ENCODE measurements at regions not wholly inside any gene's neighbourhood (a gene's known extent, or its start where the extent isn't known, plus 50 kb on each side); places are given as distances from the start of the nearest gene placed in this dataset.
A peak's percentile ranks its signal among the peaks of the same experiment; 100 is the strongest.
"Not testable (repeated sequence)": the region's sequence is repeated elsewhere in the genome, so short reads cannot be mapped to it uniquely, and the experiment has no call there.

DNA sequence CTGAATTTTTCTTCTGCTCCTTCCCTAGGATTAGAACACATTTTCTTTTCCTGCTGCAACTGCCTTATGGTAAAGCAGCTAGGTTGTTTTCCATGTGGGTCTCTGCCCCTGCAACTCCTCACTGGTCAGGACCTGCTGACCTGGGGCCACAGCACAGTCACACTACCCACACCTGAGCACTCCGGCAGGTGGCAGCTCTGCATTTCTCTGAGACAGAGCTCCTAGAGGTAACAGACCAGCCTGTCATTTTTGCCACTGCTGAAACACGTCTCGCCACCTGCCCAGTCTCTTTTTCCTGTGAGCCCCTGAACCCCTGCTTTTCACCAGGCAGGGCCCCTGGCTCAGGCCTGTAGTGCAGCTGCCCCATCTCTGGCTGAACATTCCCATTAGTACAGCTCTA is 609.6 kb downstream of the HINT1 start:
- DNase-seq, result no peak

DNA sequence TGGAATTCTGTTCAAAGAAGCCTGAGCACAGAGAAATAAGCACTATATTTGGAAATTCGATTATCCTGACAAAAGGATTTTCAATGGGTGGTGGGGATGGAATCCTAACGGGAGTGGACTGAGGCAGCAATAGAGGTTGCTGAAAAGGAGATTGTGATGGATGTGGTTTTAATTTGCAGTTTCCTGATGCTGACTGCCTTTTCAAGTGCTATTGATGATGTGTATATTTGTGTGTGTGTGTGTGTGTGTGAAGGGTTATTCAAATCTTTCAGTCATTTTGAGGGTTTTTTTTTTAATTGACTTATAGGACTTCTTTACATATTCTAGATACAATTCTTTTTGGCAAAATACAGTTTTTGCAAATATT is 614.5 kb downstream of the HINT1 start:
- no peak for DNase-seq

DNA sequence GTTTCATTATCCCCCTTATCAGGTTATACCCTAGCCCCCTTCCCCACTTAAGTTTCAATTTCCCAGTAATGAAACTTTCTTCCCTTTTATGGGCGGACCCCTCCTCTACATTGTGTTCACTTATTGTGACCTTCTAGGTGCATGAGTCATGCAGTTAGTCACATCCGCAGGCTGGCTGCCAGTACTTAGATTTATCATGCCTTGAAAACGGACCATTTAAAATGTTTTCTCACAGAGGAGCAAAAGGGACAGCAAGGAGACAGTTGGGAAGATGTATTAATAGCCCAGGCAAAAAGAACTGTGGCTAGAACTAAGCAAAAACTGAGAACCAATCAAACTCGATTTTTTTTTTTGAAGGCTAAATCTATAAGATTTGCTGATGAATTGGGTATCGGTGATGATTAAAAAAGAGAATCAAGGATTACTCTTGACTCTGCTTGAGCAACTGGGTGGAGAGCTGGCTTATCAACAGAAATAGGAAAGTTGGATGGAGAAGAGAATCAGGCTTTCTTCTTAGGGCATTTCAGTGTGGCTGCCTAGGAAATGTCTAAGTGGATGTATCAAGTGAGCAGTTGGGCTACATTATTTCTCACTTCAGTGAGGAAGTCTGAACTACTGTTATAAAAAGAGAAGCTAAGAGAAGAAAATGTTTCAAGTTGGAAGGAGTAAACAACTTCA is 615.0 kb downstream of the HINT1 start:
- DNase-seq, result peak; percentile 82

DNA sequence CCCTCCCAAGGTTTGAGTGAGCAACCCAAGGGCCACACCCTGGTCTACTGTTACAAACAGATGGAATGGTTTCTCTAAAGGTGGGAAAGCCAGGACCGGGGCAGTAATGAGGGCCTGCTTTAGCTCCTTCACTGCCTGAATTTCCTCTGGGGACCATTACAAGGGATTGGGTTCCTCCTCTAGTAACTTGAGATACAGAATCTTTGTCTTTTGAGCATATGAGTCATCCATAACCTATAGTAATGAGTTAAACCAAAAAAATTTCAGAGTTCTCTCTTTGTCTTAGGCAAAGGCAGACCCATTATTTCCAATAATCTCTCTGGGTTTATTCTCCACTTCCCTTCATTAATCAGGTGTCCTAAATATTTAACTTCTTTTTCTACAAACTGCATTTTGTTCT is 618.8 kb downstream of the HINT1 start:
- peak; percentile 44 for DNase-seq

DNA sequence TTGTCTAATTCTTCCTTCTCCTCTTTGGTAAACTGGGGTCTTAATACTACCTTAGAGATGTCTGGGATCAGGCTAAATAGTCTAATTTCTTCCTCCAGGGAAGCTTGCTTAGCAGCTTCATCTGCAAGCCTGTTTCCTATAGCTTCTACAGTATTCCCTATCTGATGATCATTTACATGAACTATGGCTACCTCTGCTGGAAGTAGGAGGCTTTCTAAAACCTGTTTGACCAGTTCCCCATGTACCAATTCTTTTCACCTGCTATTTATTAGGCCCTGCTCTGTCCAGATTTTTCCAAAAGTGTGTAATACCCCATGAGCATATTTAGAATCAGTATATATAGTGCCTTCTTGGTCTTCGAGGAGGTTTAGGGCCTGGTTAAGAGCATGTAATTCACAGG is 619.8 kb downstream of the HINT1 start:
- no peak for DNase-seq

DNA sequence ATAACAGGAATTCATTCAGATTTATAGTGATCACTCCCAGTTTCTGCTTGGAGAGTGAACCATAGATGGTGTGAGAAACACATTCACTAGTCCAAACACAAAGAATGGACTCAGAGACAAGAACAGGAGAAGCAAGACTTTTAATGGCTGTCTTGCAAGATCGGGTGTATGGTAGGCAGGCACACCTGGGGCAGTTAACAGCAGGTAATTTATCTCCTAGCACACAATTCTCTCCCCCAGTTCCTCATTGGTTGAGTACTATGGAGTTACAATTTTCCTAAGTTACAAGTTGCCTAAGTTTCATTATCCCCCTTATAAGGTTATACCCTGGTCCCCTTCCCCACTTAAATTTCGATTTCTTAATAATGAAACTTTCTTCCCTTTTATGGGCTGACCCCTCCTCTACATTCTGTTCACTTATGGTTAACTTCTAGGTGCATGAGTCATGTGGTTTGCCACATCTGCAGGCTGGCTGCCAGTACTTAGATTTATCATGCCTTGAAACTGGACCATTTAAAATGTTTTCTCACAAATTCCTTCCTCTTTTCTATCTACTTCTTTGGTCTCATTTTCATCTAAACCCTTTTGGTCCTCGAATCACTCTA is 623.3 kb downstream of the HINT1 start:
- DNase-seq, result peak; percentile 86

DNA sequence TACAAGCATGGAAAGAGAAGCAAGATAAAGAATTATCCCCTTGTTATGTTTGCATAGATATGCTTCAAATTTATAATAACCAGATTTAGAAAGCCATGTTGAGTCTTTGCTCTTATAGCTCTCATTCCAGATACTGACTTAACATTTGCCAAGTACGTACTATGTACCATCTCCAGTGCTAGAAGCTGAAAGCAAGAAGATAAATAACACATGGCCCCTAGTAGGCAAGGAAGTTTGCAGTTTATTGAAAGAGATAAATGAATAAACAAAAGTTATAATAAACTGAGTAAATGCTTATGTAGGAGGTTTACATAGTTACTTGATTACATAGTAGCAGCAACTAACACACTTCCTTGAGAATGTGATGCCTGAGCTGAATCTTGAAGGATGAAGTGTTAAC is 628.4 kb downstream of the HINT1 start:
- DNase-seq, result no peak

DNA sequence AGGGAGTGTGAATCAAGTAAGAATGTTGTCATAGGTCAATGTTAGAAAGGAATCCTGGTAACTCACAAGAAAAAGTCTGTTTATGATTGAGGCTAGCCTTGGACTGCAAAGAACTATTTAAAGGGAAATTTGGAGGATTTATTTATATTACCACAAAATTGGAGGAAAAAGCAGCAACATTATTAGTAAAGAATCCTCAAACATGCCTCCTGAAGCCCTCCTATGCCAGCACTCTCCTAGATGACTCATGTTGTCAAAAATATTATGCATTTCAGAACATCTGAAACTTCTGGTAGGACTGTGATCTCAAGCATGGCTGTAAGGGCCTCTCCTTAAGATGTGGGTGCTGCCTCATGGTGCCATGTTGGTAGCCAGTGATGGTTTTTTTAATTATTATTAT is 628.5 kb downstream of the CHSY3 start:
- peak; percentile 49 for DNase-seq

DNA sequence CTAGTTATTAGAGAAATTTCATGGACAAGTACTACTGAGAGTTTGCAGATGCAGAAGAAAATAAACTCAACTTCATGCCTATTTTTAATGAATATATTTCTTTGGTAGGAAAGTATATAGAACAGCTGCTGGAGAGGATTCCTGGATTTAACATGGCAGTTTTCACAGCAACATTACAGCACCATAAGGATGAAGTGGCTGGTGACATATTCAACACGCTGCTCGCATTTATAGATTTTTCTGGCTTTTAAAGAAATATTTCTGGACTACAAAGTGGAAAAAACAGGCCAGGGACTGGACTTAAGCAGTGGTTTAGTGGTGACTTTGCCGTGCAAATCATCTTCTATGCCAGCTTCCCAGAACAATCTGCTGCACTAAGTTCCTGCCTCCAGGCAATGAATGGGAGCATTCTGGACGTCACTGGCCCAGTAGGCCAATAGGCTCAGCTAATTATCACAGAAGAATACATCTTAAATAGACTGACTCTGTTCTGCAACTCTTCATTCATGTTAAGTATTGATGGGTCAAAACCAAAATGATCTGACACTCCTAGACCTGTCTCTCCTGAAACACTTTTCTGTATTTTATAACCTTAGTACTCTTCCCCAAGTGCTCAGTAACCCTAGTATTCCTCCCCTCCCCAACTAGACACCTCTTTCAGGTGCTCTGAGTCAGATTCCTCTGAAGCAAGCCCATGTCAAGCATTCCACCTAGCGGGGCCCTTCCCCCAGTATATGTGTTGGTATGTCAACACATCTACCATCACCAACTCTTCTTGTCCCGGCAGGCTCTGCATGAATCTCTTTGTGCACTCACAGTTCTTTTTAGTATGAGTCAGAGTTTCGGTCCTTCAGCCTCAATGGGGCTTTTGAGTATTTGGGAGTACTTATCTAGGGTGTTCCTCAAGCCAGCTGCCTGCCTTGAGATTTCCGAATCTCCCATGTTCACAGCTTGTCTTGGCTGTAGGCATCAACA is 625.5 kb downstream of the CHSY3 start:
- no peak for DNase-seq

DNA sequence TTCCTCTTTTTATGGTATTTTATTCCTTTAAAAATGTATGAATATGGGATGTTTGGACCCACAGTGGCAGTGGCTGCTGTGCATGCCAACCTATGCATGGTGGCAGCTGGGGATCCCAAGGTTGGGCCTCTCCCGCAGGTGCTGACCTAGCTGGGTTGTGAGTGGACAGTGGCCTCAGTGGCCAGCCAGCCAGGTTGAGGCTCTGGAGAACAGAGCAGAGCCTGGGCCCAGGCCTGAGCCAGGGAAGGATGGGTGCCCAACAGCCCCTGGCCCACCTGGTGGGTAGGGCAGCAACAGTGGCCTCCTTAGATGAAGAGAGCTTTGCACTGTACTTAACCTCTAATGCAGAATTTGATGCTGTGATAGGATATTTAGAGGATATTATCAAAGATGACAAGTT is 624.8 kb downstream of the CHSY3 start:
- DNase-seq, result no peak

DNA sequence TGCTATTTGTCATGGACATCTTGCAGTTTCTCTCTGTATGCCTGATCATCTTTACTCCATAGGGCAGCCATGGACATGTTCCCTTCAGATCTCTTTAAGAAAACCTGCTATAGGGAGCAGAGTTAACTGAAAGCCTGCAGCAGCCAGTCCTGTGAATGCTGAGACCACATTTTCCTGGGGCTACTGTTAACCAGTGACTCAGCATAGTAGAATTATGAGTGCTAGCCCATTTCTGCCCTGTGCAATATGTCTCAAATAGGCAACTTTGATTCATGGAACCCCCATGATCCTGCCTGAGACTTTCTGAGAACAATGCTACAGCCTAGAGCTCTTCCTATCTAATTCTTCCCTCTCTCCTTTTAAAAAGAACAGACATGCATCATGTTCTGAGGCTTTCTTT is 624.2 kb downstream of the CHSY3 start:
- DNase-seq, result peak; percentile 80

DNA sequence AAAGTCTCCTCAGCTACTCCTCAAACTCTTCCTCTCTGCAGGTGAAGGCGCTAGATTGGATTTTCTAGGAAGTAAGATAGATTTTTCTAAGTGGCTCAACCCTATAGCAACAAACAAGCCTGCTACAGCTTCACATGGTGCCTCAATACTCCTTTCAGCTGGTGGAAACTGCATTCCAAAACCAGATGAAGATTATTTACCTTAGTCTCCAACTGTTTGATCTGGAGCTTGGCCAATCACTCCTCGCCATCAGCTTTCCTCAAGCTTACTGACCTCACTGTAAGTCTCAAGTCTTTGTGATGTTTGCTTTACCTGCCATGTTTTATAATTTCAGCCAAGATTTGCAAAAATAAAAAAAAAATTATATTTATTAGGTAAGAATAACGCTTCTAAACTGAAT is 622.4 kb downstream of the CHSY3 start:
- DNase-seq, result peak; percentile 20

DNA sequence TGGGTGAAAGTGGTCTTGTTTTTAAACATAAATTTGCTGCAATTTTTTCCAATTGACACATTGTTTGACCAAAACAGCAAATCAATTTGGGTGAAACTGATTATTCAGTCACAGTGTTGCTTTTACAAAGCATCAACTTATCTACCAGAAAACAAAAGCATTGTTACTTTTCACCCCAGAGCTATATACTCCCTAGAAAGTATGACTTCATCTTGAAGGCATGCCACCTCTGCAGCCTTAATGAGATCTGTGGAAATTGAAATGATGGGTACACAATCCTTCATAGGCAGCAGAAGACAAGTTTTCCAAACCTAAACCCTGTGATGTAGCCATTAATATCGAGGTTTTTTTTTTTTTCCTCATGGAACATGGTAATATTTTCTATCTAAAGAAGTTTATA is 615.9 kb downstream of the CHSY3 start:
- DNase-seq, result peak; percentile 28

DNA sequence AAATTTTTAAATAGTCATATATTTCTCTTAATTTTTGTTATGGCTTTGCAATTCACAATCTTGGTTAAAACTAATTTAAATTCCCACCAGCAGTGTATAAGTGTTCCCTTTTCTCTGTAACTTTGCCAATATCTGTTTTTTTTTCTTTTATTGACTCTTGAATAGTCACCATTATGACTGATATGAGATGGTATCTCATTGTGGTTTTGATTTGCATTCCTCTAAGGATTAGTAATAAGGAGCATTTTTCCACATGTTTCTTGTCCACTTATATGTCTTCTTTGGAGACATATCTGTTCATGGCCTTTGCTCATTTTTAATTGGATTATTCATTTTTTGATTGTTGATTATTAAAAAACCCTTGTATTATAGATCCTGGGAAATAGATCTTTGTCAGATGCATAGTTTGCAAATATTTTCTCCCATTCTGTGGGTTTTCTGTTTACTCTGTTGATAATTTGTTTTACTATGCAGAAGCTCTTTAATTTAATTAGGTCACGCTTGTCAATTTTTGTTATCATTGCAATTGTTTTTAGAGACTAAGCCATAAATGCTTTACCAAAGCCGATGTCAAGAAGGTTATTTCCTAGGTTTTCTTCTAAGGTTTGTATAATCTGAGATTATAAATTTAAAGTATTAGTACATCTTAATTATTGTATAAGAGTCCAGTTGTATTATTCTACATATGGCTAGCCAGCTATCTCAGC is 610.9 kb downstream of the CHSY3 start:
- DNase-seq, result peak; percentile 92

DNA sequence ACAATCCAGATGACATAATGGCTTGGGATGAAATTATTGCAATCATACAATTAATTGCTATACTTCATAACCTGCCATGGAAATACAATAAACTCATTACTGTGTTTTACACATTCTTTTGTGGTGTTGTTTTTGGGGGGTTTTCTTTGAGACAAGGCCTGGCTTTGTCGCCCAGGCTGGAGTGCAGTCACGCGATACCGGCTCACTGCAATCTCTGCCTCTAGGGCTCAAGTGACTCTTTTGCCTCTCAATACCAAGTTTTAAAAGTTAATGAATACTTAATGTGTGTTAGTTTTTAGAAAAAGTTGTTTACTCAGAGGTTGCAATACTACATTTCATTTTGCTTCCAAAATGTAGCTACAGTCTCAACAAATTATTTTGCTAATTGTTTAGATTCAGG is 598.4 kb downstream of the CHSY3 start:
- no peak for DNase-seq

DNA sequence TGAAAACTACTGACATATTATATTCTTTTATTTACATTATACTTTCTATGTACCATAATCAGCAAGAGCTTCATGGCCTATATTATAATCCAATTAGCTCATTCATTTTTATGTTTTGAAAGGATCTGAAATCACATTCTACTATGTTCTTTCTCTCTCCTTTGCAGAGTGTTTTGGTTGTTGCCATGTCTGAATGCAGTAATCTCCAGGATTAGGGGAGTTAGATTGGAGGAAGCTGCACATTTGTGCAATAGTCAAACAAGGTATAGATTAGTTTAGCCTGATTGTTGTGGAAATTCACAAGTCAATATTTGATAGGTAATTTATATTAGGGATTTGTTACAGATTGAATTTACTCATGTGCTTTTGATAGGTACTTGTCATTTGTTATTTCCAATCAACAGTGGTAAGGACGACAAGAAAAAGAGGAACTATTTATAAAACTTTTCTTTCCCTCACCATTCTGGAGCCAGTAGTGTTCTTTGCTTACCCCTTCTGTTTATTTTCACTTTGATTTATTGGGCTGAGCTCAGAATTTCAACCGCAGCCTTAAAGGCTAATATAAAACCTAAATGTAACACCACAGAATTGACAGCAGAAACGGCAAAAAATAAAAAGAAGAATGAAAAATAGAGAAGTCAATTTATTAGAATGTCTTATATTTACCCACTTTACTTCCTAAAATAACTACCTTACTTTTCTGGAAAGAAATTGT is 597.0 kb downstream of the CHSY3 start:
- peak; percentile 6 for DNase-seq

DNA sequence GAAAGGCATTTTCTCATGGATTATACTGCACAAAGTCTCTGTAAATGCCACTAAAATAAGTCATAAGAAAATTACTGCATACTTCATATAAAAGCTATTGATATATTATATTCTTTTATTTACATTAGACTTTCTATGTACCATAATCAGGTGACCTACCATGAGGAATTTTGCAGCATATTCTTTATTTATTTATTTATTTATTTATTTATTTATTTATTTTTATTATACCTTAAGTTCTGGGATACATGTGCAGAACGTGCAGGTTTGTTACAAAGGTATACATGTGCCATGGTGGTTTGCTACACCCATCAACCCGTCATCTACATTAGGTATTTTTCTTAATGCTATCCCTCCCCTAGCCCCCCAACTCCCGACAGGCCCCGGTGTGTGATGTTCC is 596.2 kb downstream of the CHSY3 start:
- not testable (repeated sequence) for DNase-seq

DNA sequence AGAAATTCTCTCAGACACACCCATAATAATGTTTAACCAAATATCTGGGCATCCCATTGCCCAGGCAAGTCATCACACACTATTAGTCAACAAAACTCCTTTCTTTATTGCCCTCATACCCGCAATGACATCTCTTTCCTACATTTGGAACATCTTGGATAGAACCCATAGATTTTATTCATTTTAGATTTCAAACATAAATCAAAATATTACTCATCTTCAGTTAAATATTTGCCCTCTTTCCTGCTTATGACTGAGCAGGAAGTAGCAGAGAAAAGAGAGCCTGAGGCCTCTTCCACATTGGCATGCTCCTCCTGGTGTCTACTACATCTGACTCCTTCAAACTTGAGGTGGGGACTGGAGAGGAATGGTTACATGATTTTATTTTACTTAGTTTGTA is 592.0 kb downstream of the CHSY3 start:
- DNase-seq, result no peak

DNA sequence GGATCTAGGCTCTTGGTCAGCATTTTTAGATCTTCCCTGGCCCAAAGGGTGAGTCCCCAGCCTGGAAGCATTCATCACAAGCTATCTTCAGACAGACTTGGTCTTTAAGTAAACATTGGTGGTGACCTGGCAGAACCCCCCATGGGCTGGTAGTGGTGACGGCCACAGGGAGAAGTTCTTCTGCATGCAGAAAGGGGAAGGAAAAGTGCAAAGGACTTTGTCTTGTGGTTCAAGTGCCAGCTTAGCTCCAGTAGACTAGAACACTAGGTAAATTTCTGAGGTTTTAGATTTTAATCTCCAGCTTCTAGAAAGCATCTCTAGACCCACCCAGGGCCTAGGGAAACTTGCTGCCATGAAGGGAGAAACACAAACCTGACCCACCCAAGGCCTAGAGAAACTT is 584.0 kb downstream of the CHSY3 start:
- DNase-seq, result no peak

DNA sequence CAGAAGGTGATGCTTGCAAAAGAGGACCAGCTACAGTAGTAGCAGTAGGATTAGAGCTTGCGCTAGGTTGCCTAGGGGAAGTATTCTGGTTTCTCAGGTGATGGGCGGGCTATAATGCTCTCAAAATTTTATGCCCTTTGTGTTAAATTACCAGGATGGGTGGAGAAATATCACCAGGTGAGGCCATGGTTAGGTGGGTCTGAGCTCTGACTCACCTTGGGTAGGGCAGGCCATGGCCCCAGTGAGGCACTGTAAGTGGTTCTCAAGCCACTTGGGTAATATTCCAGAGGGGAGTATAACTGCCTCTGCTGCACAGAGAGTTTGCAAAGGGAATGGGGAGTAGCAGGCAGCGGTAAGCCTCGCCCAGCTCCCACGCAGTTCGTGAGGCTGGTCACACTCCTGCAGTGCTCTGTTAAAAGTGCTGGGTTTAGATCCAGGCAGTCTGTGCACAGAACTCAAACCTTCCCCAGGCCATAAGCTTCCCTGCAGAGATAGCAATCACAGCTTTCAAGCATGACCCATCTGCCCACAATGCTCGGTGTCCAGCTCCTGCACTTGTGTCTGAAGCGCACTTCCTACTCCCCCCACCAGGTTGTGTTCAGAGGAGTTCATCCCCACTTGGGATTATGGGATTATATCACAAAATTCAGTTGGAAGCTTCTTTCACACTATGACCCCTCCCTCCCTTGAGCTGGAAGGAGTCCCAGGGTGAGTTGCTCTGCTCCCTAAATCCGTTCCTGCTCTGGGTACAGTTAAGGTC is 575.0 kb downstream of the CHSY3 start:
- no peak for DNase-seq

DNA sequence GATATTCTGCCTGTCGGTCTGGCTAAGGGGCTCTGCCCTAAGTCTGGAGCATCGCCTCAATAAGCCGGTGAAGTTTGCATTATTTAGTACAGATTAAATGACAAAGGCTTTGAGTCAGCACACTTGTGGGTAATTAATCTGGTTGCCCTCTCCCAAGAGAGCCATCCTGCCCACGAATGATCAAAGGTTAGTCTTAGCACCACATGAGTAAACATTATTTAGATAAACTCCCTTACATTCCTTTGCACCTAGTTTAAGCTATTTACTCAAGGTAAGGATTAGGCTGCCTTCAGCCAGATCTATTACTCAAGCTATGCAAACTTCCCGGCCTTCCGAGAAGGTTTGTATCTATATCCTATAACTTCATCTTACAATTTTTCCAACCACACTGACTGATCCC is 572.1 kb downstream of the CHSY3 start:
- no peak for DNase-seq

DNA sequence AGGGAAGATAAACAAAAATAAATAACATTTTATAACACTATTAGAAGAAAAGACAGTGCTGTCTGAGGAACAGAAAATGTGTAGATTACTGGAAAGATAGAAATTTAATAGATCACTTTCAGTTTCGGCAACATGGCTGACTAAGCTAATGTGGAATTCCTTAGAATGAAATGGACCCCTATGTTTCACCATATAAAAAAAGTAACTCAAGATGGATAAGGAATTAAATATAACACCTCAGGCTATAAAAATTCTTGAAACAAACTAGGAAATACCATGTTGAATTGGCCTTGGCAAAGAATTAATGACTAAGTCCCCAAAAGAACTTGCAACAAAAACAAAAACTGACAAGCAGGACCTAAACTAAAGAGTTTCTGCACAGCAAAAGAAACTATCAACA is 558.3 kb downstream of the CHSY3 start:
- DNase-seq, result peak; percentile 41

Measured in fibroblast of skin of abdomen (primary cell).